ENCODE measurements at regions not wholly inside any gene's neighbourhood (a gene's known extent, or its start where the extent isn't known, plus 50 kb on each side); places are given as distances from the start of the nearest gene placed in this dataset.
"Not testable (repeated sequence)": the region's sequence is repeated elsewhere in the genome, so short reads cannot be mapped to it uniquely, and the experiment has no call there.

DNA sequence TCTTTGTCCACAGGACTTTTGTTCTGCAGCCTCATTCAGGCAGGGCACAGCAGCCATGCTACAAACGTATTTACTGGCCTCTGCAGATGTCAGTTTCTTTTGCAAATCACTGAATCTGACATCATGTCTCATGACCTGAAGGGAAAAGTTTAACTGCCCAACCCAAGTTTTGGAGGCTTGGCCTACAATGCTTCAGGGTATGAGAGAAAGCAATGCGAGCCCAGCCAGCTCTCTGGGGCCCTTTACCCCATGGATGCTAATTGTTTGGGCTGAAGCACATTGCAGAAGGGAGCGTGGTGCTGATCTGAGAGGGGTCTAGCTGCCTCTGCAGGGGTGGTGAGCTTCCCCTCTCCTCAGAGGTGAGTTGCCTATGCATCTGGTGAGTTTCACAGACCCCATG, 179.9 kb upstream of the CXCL12 start:
- DNase-seq = no peak

DNA sequence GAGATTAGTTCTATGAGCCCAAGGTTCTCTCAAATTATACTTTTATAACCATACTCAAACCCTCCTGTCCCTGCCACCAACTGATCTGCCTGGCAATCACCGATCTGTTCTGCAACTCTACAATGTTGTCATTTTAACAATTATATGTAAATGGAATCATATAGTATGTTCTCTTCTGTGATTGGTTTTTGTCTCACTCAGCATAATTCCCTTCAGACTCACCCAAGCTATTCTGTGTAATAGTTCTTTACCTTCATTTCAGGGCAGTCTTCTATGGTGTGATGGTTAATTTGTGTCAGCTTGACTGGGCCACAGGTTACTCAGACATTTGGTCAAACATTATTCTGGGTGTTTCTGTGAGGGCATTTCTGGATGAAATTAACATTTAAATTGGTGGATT, 181.9 kb upstream of the CXCL12 start:
- DNase-seq = no peak

DNA sequence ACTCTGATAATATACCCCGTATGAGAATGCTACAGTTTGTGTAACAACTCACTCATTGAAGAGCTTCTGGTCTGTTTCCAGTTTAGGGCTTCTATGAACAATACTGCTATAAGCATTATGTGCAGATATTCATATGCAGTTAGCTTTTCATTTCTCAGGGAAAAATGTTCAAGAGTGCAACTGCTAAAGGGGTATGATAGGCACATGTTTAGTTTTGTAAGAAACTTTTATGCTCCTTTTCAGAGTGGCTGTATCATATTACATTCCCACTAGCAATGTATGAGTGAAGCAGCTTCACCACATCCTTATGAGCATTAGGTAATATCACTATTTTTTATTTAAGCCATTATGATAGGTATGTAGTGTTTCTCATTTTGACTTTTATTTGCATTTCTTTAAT, 182.6 kb upstream of the CXCL12 start:
- no peak for DNase-seq

DNA sequence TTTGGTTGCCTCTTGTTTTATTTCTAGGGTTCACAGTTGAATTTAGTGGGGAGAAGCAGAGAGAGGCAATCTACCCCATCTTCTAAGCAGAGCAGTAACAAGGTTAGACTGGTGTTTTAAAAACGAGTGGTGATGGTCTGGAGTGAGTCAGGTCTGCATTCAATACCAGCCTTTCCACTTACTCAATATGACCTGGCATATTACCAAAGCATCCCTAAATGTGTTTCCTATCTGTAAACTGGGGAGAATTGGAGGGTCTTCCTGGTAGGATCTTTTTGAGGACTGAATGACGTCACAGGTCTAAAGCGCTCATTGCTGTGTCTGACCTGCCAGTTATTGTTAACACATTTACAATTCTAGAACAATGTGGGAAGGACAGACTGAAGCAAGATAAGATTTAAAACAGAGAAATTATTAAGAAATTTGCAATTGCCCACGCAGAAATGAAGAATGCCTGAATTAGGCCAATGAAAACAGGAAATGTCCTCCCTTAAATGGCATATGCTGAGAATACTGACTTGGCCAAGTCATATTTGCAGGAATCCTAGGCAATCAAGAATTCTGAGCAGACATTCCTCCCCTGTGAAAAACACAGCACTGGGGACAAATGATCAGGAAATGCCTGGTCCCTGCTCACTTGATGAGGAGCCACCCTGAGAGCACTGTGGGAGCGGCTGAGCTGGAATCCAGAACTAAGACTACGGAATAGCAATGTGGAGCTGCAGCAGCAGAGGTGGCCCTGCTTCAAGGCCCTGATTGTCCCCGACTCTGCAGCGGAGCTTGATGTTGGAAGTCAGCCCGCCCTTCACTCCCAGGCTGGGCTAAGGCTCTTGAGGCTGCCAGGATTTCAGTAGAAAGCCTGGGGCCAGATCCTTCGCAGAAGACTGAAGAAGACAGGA, 184.5 kb upstream of the CXCL12 start:
- DNase-seq = no peak

DNA sequence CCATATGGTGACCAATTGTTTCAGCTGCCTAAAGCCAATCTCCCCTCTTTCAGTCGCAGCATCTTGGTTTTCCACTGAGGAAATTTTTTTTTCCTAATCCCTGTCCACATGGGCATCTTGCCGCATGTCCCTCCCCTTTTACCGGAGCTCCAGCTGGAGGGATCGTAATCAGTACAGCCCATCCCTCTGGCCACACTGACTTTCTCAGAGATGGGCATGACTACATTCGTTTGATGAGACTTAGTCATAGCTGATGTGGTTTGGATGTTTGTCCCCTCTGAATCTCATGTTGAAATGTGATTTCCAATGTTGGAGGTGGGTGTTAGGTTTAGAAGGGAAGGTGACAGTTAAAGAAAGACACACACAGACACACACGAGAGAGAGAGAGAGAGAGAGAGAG, 186.8 kb upstream of the CXCL12 start:
- DNase-seq = no peak

DNA sequence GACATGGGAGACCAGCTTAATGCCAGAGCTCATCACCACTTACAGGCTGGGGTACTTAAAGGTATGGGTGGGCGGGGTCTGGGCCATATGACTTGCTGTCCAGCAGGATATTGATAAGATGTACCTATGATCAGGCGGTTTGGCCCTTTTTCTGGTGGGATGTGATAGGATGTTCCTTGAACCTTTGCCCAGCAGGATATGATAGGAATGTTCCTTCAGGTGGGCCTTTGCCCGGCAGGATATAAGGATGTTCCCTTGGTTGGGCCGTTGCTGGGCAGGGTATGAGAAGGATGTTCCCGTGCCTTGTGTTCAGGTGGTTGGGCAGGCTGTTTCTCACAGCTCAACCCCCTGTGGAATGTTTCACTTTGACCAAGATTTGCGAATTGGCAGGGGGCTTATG, 187.2 kb upstream of the CXCL12 start:
- no peak for DNase-seq

DNA sequence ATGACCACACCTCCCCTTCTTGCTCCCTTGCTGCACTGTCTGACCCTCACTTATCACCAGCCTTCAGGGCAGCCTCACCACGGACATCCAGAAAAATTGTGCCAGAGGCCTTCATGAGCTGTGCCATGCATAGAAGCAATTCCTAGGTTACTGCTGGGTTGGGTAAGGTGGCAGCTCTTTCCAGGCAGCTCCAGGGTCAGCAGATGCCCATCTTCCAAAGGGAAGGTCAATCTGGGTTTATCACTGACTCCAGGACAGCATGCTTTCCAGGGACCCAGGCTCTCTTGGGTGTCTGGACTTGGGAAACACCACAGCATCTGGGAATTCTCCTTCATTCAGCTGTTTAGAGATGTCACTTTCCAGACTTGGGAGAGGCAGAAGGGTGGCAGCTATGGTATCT, 188.9 kb upstream of the CXCL12 start:
- no peak for DNase-seq

DNA sequence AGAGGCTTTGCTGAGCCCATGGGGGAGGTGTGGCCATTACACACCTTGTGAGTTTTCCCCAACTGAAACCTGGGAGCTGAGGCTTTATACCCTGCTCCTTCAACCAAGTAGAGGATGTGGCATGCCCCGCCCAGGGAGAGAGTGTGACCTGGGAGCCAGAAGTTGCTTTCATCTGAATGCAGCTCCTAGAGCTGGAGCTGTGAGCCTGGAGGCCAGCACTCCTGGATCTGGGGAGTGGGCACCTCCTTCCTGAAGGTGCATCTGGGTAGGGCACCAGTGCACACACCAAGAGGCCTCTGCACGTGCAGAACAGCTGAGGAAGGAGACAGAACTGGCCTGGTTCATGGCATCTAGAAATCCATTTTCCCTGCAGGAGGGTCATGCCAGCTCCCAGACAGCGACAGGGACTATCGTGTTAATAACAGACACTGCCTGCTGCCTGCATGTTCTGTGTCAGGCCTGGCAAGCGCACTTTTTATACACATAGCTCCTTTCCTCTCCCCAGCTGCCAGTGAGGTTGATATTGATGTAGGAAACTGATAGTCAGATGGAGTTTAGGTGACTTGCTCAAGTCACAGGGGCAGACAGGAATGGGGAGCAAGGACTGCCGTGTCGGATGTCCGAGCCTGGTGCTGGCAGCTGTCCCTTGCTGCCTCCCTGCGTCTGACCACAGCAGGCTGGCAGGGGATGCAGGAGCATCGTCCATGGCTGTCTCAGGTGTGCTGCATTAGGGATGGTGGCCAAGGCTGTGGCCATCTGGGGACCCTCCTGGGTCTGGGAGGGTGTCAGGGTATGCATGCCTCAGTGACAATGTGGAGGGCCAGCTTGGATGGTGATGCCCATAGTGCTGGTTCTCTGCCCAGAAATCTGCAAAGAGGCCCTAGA, 189.9 kb upstream of the CXCL12 start:
- no peak for DNase-seq

DNA sequence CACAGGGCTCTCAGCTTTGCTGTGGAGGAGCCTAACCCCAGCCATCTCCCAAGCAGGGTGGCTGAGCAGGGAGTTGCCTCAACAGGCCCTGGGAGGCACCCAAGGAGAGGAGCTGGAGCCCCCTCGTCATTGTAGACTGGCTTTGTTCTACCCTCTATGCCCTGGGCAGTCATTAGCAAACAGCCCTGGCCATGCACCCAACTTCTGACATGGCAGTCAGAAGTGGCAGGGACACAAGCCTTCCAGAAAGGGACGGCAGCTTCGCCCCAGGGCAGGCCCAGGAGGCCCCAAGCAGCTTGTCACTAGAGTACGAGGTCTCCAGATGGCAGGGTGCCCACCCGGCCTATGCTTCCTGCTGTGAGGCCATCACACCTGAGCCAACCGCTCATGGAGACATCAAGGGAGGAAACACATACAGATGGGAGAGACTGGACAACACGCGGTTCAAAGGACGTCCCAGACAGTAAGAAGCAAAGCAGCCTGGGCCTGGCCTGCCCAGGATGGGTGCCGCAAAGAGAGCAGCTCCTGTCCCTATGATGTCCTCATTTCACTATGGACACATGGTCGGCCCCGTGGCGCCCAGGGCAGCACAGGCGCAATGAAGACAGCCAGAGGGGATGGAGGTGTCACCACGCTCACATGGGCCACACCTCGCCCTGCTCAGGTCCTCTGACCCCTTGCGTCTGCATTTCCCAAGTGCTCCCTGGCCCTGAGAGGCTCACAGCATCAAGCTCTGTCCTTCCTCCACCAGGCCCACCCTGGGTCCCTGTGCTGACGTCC, 190.9 kb upstream of the CXCL12 start:
- no peak for DNase-seq

DNA sequence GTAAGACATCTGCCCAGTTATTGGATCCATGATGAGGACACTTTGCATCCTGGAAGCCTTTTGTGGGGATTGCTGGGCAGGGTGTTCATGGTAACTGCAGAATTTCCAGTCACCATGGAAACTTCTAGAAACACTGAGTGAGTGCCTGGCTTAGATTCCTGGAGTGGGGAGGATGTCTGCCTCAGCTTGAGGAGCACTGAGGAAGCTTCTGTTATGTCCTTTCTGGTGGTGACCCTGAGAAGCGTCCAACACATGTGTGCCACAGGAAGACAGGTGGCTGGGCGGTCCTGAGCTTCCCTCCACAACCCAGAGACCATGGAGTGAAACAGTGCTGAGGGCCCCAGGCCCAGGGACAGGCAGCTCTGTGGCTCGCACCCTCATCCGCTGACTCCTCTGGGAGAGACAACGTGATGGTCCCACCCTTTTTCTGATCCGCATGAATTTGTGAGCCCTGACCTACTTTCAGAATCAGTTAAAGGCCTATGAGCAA, 191.8 kb upstream of the CXCL12 start:
- DNase-seq = no peak

DNA sequence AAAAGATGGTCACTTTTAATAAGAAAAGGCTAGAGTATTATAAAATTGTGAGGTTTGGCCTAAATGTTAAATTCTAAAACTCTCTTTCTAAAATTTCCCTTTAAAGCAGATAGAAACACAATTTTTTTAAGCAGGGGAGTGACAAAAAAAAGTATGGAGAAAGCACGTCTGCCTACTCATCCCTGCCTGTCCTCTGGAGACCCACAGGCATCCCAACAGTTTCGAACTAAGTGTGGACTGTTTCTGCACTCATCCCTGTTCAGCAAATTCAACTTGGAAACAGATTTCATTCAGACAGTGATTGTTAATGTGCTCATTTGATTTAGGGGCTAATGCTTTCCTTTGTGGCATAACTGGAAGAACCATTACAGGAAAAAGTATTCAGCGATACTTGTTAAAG, 192.6 kb upstream of the CXCL12 start:
- DNase-seq = no peak

DNA sequence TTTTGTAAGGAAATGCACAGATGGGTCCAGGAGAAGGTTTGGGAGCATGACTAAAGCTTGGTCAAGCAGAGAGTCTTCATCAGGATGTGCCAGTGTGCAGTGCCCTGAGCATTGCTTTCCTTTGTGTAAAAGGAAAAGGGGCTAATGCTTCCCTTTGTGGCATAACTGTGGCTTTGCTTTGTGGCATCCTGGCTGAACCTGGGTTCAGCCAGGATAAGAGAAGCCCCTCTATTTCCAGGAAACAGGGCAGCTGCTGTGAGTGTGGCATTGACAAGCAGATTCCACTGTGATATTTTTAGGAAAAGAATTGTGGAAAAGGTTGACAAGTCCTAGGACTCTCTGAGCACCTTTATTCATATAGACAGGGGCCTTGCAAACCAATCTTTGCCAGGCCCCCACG, 193.4 kb upstream of the CXCL12 start:
- DNase-seq = no peak

DNA sequence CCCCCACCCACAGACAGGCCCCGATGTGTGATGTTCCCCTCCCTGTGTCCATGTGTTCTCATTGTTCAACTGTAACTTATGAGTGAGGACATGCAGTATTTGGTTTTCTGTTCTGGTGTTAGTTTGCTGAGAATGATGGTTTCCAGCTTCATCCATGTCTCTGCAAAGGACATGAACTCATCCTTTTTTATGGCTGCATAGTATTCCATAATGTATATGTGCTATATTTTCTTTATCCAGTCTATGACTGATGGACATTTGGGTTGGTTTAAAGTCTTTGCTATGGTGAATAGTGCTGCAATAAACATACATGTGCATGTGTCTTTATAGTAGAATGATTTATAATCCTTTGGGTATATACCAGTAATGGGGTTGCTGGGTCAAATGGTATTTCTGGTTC, 194.1 kb upstream of the CXCL12 start:
- DNase-seq = not testable (repeated sequence)

DNA sequence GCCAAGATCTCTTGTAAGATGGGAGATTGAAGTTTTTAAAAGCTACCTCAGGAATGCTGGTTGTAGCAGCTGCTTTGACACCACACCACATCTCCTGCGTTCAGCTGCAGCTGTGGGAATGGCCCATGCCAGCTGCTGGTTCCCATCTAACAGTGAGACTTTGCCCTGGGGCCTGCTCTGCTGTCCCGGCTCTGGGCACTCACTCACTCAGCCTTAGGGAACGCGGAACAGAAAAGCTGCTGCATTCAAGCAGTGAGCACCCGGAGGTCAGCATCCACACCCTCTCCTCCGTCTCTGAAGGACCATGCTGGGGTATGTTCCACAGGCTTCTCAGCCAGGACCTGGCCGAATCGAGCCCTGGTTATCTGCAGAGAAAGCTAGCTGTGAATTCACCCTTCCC, 197.1 kb upstream of the CXCL12 start:
- DNase-seq = no peak

DNA sequence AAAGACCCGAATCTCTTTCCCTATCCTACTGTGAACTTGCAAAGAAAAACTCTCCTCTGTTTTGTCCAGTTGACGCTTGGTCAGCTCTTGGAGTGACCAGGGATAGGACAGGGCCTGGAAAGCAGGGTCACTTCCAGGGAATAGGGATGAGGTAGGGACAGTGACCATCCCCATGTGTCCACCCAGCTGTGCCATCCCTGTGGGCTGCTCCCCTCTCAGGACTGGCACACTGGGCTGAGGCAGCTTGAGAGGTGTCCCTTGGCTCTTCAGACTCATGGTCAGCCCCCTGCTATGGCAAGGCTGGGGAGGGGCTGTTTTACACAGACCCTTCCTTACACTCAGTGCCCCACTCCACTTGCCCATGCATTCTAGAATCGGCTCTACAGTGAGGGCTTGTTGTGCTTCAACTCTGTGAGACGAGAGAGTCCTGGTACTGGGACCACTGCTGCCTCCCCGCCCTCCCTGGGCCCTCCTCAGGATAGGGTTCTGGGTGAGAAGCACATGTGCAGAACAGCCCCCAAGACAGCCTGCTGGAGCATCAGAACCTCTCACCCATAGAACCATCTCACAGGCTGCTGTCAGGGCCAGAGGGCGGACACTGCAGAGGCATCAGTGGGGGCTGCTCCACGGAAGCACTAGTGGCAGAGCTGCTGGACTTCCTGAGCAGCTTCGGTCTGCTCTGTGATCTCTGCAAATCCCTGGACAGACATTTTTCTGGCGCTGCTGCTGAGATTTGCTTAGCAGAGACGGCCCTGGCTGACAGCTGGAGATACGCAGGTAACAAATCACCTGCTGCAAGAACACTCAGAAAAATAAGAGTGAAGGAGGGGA, 202.8 kb upstream of the CXCL12 start:
- no peak for DNase-seq

DNA sequence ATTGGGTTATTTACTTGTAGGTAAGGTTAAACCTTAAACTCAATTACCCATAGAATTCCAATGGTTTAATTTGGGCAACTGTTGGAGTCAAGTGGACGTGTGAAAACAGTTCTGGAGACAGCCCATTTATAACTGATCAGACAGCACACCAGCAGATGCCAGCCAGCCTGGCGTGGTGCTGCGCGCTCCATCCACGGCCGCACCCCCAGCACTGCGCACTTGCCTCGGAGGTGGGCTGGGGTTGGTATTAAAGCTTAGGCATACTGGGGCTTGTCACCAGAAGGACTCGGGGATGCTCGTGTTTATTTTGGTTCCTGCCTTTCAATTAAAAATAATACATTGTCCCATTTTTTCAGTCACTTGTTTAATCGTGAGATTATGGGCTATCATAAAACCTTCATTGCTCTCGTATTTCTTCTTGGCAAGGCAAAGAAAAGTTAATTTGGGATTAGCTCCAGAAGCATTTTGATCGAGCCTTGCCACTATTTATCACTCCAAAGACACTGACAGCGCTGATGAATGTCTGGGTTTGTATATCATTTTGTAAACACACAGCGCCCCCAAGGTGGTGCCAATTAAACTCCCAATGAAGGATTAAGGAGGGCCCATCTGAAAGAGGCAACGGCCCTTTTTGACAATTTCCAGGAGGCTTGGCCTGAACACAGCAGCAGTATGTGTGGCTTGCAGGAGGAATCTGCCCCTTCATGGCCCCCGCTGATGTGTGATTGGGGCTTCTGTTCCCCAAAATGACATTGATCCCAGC, 204.5 kb upstream of the CXCL12 start:
- no peak for DNase-seq

DNA sequence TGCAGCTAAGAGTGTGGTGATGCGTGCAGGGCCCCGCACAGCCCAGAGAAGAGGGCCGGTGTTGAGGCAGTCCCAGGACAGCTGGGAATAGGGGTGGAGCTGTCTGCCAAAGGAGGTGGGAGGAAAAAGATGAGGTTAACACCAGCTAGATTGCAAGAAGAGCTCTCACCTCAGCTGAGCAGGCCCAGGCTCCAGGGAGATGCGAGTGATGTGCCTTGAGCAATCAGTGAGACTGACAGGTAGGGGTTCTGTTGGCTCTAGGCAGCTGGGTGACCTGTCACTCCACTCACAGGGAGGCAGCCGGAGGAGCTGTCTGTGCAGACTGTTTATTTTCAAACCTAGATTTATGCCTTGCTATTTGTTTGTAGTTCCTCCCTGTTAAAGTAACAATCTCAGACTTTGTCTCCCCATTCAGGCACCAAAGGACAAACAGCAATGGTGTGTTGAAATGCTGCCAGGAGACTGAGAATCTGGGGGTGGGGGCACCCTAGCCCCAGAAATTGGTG, 205.1 kb upstream of the CXCL12 start:
- DNase-seq = peak; percentile 41

DNA sequence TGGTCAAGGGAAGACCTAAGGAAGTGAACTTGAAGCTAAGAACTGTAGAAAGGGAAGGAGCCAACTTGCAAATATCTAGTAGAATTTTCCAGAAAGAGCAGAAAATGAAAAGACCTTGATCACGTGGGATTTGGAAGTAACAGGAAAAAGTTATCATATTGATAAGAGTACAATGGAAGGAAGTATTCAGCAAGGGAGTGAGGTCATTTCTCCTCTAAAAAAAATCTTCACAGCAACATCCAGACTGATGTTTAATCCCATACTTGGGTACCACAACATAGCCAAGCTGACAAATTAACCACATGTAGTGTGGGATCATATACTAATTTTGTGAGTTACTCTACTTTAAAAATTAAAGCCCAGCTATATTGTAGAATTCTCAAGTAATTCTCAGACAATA, 207.0 kb upstream of the CXCL12 start:
- no peak for DNase-seq

DNA sequence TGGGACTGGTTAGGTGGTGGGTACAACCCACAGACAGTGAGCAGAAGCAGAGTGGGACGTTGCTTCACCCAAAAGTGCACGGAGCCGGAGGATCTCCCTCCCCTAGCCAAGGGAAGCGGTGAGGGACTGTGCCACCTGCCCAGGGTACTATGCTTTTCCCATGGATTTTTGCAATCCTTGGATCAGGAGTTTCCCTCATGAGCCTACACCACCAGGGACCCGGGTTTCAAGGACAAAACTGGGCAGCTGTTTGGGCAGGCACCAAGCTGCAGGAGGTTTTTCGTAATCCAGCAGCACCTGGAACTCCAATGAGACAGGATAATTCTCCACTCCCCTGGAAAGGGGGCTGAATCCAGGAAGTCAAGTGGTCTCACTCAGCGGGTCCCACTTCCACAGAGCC, 209.1 kb upstream of the CXCL12 start:
- no peak for DNase-seq

DNA sequence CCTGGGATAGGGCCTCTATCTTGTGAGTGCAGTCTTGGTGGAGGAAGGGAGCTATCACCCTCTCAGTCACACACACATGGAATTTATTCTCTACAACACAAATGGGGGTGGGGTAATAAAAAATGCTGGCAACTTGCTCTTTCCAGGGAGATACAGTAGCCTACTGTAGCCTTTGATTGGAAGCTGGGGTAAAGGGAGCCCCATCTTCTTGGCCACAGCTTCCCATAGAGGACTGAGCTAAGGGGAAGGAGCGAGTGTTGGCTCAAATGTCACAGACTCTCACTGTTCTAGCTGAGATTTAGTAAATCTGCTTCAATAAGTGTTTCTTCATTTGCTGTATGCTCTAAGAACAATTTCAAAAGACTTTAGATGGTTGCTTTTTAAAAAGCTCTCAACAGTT, 222.2 kb upstream of the CXCL12 start:
- DNase-seq = no peak

All from renal pelvis (tissue), 1 donor.